ENCODE measurements at regions not wholly inside any gene's neighbourhood (a gene's known extent, or its start where the extent isn't known, plus 50 kb on each side); places are given as distances from the start of the nearest gene placed in this dataset.

DNA sequence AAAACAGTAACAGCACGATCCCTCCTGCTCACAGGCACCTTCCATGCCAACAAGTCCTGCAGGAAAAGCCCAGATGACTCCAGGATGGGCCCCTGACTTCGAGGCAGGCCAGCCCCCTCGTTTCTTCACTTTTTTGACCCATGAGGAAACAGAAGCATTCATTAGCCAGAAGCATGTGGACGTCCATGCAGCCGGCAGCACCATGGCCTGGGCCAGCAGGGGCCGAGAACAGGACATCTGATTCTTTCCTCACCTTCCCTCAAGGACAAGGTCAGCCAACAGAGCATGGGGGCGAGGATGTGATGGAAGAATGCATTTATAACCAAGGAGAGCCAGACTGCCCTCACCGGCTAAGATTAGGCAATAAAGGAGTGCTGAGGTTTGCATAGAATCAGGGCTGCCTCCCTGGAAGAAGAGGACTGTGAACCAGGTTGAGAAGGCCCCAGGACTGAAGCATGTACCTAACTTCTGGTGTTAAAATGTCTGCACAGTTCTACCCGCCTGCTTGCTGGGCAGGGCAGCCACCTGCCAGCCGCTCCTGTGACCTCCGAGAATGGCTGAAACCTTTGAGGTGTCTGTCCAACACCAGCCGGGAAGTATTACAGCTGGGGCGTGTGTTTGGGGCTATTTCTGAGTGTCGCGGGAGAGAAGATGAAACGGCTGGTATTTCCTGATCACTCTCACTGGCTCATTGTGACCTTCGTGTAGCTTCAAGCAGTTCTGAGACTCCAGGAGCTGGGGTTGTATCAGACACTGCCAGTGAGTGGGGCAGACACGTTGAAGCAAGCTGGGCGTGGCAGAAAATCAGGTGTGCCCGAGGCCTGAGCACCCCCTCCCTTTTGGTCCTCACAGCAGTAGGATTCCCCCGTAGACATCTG, 94.0 kb upstream of the TNRC6C start:
- TF ChIP-seq REPIN1 (tag by site-specific recombination; IDR thresholded peaks at IDR 0.05; ENCODE audit: low read depth) (no peak), ZNF830 (tag by site-specific recombination; IDR thresholded peaks at IDR 0.05; ENCODE audit: low read depth) (no peak), ZNF23 (tag by site-specific recombination; IDR thresholded peaks at IDR 0.05; ENCODE audit: borderline replicate concordance) (no peak), ZBTB8A (tag by site-specific recombination; IDR thresholded peaks at IDR 0.05) (no peak), ZNF214 (tag by site-specific recombination; IDR thresholded peaks at IDR 0.05; ENCODE audit: borderline replicate concordance) (no peak), ZXDB (tag by site-specific recombination; IDR thresholded peaks at IDR 0.05) (no peak), ZNF423 (tag by site-specific recombination; IDR thresholded peaks at IDR 0.05) (no peak), SP2 (tag by site-specific recombination; IDR thresholded peaks at IDR 0.05) (no peak)
- TF ChIP-seq, protein P1, sequence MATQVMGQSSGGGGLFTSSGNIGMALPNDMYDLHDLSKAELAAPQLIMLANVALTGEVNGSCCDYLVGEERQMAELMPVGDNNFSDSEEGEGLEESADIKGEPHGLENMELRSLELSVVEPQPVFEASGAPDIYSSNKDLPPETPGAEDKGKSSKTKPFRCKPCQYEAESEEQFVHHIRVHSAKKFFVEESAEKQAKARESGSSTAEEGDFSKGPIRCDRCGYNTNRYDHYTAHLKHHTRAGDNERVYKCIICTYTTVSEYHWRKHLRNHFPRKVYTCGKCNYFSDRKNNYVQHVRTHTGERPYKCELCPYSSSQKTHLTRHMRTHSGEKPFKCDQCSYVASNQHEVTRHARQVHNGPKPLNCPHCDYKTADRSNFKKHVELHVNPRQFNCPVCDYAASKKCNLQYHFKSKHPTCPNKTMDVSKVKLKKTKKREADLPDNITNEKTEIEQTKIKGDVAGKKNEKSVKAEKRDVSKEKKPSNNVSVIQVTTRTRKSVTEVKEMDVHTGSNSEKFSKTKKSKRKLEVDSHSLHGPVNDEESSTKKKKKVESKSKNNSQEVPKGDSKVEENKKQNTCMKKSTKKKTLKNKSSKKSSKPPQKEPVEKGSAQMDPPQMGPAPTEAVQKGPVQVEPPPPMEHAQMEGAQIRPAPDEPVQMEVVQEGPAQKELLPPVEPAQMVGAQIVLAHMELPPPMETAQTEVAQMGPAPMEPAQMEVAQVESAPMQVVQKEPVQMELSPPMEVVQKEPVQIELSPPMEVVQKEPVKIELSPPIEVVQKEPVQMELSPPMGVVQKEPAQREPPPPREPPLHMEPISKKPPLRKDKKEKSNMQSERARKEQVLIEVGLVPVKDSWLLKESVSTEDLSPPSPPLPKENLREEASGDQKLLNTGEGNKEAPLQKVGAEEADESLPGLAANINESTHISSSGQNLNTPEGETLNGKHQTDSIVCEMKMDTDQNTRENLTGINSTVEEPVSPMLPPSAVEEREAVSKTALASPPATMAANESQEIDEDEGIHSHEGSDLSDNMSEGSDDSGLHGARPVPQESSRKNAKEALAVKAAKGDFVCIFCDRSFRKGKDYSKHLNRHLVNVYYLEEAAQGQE (tag by site-specific recombination; IDR thresholded peaks at IDR 0.05) = no peak
- Histone ChIP-seq H3K27ac (ENCODE audit: extremely low read depth, low read depth, low read length) (no peak overlapping the region), H3K36me3 (ENCODE audit: control insufficient read depth in 2 of 2, insufficient read depth in 1 of 2, low read length in 2 of 2) (no peaks in the 10 kb centered on the region), H3K4me3 (ENCODE audit: low read depth, low read length) (no peak overlapping the region), H3K4me1 (ENCODE audit: control insufficient read depth, insufficient read depth, low read length) (no peaks in the 10 kb centered on the region), H3K9me3 (ENCODE audit: control insufficient read depth, insufficient read depth, low read depth, low read length) (no peaks in the 10 kb centered on the region)
- ChIA-PET CTCF (interaction anchor here (1.6 kb wide), 1 partner anchor 322 kb away, joined by 4 read pairs; no protein-coding TSS in a partner anchor), POLR2A (interaction anchor here (1.1 kb wide), 1 partner anchor 94 kb away, joined by 4 read pairs; the partner anchor contains the start of gene TNRC6C)

DNA sequence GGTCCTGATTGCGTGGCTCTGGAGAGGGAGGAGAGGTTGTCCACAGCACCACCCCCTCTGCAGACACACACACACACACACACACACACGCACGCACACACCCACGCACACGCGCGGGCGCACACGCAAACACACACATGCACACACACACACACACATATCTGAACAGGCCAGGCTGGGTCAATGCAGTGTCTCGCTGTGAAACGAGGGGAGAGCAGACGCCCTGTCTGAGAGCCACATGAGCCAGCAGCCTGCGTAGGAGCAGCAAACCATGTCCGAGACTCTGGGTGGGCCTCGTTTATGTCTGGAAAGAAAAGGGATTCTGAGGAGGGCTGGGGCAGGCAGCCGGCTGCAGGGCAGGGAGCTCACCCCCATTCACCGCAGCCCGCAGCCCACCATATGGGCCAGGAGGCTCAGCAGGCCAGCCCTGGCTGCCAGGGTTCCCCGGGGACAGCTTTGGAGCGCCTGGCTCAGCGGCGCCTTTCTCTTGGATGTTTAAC, 93.3 kb upstream of the TNRC6C start:
- no peaks in the 10 kb centered on the region for H3K9me3 ChIP-seq (ENCODE audit: control insufficient read depth, insufficient read depth, low read depth, low read length)
- no peaks in the 10 kb centered on the region for H3K36me3 ChIP-seq (ENCODE audit: control insufficient read depth in 2 of 2, insufficient read depth in 1 of 2, low read length in 2 of 2)
- ChIA-PET CTCF (no interaction called here), POLR2A (interaction anchor here (1.1 kb wide), 1 partner anchor 93 kb away, joined by 4 read pairs; the partner anchor contains the start of gene TNRC6C)
- H3K4me1 ChIP-seq (ENCODE audit: control insufficient read depth, insufficient read depth, low read length) = no peaks in the 10 kb centered on the region
- H3K27ac ChIP-seq (ENCODE audit: extremely low read depth, low read depth, low read length) = no peak overlapping the region
- TF ChIP-seq, protein P2, sequence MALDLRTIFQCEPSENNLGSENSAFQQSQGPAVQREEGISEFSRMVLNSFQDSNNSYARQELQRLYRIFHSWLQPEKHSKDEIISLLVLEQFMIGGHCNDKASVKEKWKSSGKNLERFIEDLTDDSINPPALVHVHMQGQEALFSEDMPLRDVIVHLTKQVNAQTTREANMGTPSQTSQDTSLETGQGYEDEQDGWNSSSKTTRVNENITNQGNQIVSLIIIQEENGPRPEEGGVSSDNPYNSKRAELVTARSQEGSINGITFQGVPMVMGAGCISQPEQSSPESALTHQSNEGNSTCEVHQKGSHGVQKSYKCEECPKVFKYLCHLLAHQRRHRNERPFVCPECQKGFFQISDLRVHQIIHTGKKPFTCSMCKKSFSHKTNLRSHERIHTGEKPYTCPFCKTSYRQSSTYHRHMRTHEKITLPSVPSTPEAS (tag by site-specific recombination; IDR thresholded peaks at IDR 0.05) = peak; percentile 69
- TF ChIP-seq ZNF830 (tag by site-specific recombination; IDR thresholded peaks at IDR 0.05; ENCODE audit: low read depth) (no peak), ZNF404 (tag by site-specific recombination; IDR thresholded peaks at IDR 0.05) (no peak), ZNF211 (tag by site-specific recombination; IDR thresholded peaks at IDR 0.05; ENCODE audit: low read depth) (no peak), GLI2 (tag by site-specific recombination; IDR thresholded peaks at IDR 0.05; ENCODE audit: borderline replicate concordance, low read depth) (no peak), ZNF426 (tag by site-specific recombination; IDR thresholded peaks at IDR 0.05) (no peak), ZFHX2 (tag by site-specific recombination; conservative IDR thresholded peaks at IDR 0.05) (peak; percentile 81), EGR2 (tag by site-specific recombination; IDR thresholded peaks at IDR 0.05; ENCODE audit: low read depth) (peak; percentile 62), ZNF146 (tag by site-specific recombination; IDR thresholded peaks at IDR 0.05) (no peak)
- TF ChIP-seq, protein P3, sequence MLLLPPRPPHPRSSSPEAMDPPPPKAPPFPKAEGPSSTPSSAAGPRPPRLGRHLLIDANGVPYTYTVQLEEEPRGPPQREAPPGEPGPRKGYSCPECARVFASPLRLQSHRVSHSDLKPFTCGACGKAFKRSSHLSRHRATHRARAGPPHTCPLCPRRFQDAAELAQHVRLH (tag by site-specific recombination; IDR thresholded peaks at IDR 0.05) = no peak
- TF ChIP-seq, protein P4, sequence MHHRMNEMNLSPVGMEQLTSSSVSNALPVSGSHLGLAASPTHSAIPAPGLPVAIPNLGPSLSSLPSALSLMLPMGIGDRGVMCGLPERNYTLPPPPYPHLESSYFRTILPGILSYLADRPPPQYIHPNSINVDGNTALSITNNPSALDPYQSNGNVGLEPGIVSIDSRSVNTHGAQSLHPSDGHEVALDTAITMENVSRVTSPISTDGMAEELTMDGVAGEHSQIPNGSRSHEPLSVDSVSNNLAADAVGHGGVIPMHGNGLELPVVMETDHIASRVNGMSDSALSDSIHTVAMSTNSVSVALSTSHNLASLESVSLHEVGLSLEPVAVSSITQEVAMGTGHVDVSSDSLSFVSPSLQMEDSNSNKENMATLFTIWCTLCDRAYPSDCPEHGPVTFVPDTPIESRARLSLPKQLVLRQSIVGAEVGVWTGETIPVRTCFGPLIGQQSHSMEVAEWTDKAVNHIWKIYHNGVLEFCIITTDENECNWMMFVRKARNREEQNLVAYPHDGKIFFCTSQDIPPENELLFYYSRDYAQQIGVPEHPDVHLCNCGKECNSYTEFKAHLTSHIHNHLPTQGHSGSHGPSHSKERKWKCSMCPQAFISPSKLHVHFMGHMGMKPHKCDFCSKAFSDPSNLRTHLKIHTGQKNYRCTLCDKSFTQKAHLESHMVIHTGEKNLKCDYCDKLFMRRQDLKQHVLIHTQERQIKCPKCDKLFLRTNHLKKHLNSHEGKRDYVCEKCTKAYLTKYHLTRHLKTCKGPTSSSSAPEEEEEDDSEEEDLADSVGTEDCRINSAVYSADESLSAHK (tag by site-specific recombination; IDR thresholded peaks at IDR 0.05) = no peak
- no peak overlapping the region for H3K4me3 ChIP-seq (ENCODE audit: low read depth, low read length)
